Stimulated activated CD4-positive, alpha-beta T cell treated with anti-CD3 and anti-CD28 coated beads, Interleukin-12 subunit alpha, Interleukin-12 subunit beta, amount 100 ng/mL, for 24 hours (primary cell): ENCODE measurements at regions not wholly inside any gene's neighbourhood (a gene's known extent, or its start where the extent isn't known, plus 50 kb on each side); places are given as distances from the start of the nearest gene placed in this dataset.

ENCODE experiments used
- DNase-seq, 2 experiments: peaks; one replicate each; pipeline ENCODE4 v3.0.0-alpha.2; 2020; ENCODE audit warnings: low read depth in 2 of 2

DNA sequence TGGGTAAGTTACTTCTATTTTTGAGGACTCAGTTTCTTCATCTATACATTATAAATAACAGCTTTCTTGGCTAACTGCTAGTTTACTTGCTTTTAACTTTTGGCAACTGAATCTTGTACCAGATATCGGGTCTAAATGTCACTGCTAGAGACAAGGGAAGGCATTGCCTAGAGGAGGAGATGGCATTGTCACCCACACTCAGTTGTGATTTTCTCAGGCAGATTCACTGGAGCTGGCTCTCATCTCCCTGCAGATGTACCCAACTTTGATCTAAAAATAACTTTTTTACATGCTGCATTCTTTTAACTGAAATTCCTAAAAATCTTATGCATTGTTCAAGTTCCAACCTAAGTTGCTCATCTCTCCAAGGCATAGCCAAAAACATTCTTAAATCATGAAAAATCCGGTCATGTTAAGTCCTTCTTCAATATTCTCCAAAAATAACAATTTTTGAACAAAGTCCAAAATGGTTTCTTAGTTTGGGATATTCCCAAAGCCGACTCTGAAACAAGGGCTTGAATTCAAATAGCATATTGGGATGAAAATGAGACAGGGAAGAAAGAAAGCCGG lies 469.0 kb upstream of the BOD1L1 start:
- DNase-seq: no peak

DNA sequence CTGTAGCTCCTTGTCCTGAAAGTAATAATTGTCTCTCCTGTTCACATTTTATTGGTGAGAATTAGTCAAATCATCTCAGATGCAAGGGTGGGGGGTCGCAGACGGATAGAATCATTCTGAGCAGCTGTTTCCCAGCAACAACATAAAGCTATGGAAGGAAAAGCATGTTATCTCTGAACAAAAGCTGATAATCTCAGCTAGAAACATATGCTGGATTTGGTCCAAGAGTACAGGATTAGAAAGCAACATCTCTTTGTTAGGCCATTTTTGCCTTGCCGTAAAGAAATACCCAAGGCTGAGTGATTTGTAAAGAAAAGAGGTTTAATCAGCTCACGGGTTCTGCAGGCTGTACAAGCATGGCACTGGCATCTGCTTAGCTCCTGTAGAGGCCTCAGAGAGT lies 472.8 kb upstream of the BOD1L1 start:
- DNase-seq: no peak

DNA sequence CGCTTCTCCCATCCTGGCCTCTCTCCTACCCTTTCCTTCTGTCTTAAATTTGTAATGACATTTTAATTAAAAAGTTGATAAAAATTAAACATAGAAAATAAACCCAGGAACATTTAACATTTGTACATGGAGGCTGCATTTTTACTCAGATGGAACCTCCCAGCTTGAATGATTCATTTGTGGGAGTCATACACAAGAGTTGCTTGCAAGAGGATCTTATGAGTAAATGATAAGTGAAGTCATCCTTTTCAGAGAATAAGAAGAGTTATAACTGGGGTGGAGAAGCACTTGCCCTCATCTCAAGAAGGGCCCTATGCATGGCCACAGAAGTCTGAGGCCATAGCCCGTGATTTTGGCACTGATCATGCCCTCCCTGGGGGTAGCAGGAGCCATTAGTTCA lies 482.9 kb upstream of the BOD1L1 start:
- no peak for DNase-seq

DNA sequence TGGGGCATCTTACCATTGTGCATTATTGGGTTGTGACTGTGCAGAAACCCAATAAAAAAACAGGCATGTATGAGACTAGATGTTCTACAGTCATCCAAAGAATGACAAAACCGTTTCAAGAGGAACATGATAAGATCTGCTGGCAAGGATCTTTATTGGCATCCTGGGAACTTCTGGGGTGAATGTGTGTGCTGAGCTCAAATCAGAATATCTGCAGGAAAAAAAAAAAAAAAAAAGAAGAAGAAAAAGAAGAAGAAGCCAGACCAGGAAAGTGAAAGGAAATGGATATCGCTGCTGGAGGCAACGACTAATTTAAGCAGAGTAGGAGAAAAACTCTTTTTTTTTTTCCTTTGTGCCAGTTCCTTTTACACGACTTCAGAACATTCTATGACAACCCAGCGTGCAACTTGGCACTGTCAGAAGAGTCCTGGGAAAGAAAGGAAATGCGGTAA lies 484.2 kb upstream of the BOD1L1 start:
- no peak for DNase-seq

DNA sequence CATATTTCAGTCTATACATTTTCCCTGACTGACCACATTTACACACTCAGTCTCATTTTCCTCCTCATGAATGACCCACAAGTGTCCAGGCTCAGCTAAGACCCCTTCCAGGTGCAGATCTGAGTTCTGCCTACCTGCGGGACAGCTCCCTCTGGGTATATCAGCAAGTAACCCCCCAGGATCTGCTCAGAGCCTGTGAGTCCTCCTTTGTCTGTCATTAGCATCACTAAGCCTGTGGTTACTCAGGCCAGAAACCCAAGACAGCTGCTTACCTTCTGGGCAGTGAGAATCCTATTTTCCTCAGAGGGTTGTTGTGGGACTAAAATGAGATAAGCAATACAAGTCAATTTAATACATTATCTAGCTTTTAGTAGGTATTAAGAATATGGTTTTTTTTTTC lies 487.6 kb upstream of the BOD1L1 start:
- no peak for DNase-seq

DNA sequence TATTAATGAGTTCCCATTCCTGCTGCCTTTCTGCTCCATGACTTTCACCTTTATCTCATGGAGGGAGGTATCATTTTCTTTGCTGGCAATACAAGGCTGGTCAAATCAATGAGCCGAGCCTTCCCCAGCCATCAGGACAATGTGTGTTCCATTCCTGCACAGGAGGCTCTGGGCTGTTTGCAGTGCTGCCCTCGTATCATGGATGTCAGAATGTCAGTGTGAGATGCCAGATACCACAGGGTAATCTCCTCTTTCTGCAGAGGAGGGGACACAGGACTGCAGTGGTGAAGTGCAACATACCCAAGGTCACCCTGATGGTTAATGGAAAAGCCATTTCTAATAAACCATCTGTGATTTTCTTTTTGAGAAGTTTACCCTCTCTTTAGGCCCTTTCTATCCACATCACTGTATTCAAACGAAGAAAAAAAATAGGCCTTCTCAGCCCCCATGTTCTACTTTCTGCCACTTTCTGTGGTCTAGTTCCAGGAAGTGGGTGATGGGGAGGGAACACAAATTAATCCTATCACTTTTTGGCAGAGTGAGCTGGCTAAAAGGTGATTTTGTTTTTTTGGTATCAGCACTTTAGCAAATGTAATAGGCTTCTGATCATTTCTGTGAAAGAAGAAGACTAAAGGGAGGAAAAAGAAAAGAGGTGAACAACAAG lies 490.2 kb upstream of the BOD1L1 start:
- DNase-seq: no peak

DNA sequence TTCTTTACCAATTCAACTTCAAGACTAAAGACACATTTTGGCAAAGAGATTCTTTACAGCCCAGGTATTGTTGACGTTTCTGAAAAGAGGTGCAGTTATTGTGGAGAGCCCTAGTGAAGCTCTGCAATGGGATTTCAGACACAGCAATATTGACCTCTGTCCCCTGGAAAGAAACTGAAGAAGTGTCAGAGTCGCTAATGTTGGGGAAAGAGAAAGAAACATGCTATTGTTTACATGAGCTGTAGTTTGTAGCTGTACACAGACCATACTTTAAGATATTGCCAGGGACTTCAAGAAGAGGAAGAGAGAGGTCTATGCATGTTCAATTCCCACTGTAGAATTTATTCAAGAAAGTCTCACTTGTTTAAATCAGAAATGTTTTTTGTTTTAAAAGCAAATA lies 497.3 kb upstream of the BOD1L1 start:
- DNase-seq: no peak

DNA sequence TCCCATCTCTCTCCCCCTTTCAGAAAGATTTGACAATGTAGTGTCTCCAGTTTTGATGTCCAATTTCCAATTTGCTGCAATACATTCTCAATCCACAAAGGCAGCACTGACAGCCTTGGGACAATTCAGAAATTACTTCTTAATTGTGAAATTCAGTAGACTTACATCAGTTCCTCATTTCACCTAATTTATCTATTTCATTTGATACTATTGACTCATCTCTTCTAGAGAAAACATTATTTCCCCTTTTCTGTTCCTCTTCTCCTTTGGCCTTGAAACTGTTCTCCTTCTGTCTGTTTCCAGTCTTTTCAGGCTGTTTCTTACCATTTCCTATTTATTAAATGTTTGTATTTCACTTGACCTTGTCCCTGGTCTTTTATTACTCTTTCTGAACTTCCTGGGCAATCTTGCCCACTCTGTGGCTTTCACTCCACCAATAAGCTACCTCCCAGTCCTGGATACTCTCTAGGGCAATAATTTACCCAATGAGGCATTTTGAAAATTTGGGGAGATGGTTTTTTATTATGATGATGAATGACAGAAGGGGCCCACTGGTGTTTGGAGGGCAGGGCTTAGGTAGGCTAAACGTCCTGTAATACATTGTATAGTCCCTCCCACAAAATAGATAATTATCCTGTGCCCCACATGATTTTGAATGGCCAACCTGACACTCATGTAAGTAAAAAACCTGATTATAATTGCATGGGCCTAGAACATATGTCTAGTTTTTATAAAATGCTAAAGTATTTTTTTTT lies 498.0 kb upstream of the BOD1L1 start:
- DNase-seq: no peak

DNA sequence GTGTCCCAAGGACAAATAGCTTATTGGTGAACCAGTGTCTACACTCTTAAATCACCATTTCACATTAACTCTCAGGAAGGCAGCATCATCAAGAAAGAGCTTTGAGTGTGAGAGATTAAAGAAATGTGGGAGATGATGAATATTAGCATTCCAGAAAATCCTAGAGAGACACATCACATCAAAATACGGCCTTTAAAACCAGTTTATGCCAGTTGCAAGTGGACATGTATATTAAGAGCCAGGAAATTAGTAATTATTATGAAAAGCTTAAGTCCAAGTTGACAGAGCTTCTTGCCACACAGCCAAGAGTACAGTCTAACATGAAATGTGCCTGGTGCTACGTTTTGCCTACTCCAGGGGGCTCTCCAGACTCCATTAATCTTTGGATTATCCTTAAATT lies 503.0 kb upstream of the BOD1L1 start:
- no peak for DNase-seq

DNA sequence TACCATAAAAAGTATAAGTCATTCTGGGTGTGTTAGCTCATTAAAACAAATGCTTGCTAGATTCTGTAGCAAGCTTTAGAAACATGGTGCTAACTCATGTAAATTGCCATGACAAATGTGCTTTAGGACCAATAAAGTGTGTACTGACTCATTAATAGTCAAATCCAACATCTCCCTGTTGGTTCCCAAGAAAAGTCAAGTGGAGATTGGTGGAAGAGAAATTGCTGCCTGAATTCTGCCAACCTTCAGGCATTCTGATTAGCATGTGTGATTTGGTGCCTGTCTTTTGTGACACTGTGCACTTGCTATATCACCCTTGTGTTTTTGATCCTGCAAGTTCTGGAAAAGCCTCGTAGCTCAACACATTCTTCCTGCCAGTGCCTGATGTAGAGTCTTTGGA lies 503.8 kb upstream of the BOD1L1 start:
- no peak for DNase-seq

DNA sequence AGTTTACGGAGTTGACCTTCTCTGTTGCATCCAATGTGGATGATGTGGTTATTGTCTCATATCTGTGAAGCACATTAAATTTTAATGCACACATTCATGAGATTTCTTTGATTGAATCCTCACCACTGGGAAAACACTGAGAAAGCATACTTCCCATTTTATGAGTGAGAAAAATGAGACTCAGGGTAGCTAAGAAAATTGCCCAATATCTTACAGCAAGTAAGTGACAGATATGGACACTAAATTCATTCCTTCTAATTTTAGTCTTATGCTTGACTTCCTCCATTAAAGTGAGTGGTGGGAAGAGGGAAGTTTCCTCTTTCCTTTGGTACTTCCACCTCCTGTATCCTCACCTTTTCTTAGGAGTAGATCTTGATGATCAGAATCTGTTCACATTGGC lies 504.8 kb upstream of the BOD1L1 start:
- DNase-seq: no peak

DNA sequence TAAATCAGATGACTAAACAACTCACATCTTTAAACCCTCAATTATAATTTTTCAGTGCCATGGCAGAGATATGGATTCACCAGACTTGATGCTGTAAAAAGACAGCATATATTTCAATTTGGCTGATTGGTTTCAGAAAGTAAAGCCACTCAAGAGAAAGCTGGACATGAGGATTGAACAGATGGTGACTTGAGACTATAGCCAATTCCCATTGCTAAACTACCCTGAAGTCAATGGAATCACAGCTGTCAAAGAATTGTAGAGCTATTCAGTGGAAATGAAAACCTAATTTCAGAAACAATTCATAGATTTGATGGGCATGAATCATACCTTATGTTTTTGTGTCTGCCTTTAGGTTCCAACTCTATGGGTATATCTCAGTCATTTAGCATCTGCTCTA lies 510.6 kb upstream of the BOD1L1 start:
- DNase-seq: no peak

DNA sequence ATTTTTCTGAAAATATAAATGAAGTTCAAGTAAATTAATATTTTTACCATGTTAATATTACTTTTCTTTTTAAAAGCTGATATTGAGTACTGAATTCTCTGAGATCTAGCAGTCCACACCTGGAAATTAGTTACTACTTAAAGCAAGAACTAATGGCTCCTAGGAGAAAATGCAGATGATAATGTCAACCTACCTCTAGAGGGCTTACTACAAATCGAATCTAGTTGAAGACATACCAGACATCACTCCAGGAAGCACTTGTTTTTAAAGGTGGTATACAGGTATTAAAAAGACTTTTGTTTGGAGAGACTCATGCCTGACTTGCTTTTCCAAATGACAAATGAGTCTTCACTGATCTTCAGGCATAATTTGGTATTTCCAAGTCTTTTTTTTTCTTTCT lies 516.4 kb upstream of the BOD1L1 start:
- no peak for DNase-seq

DNA sequence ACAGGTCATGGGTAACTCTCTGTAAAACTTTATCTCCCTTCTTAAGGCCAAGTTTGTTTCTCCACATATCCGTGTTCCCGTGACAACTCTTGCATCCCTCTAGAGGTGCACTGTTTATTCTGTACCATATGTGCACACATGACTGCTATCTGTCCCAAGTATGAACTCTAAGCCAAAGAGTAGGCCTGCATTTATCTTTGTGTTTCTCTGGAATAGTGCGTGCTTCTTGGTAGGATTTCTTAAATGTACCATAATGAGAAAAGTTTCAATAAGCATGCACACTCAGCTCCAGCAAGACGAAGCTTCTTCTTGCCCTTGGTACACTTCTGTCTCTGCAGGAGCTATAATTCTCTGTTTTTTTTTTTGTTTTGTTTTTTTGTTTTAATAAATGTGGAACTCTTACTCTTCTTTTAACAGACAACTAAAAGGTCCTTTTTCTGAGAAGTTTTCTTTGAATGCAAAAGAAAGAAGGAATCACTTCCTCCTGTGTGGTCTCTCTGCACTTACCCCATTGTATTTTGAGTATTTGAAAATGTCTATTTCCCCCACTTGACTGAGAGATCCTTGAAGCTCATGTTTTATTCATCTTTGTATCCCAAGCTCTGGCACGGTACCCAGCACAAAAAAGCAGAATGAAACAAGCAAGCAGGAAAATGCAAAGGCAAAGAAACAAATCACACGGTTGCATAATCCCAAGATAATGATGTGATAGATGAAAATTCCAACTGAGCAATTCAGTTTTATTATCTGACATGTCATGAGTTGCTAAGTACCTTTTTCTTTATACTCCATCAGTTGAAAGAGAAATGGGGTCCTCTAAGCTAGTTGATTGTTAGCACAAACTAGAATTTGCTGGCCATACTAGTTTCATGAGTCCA lies 521.9 kb upstream of the BOD1L1 start:
- DNase-seq: no peak

DNA sequence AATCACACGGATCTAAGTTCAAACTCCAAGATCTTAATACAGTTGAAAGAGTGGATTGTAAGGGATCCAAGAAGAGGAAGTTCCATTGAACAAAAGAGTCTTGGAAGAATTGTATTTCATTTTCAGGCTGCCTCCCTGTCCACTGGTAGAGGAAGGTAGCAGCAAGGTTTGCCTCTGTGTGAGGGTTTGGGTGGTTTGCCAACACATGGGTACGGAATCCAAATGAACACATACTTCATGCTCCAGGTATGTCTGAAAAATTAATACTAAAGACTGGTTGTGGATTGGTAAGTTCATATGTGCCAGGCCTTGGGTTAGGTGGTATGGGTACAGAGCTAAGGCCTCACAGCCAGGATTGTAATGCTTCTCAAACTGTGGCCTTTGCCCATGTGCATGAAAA lies 523.6 kb upstream of the BOD1L1 start:
- no peak for DNase-seq

DNA sequence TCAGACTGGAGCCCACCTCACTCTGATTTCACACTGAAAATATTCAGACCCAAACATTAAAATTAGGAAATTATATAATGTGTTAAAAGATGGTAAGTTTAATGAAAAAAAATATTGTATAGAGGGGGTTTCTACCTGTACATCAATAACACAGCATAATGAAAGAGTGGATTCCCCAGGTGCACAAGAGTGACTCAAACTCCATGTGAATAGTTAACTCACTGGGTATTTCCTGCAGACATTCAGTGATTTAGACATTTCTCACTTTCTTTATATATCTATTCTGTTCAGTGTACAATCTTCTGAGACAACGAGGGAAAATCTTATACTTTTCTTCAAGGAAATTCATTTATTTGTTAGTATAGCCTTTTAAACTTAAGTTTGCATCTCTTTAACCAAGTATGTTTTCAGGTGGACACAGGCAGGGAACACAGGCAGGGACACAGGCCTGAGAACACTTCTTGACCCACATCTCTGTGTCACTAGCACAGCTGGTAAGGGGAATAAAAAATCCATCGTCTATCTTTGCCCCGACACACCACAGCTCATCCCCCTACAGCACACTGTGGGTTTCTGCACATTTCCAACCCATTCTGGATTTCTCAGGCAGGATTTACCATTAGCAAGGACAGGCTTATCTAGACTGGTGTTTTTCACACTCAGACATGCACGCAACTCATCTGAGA lies 525.5 kb upstream of the BOD1L1 start:
- no peak for DNase-seq

DNA sequence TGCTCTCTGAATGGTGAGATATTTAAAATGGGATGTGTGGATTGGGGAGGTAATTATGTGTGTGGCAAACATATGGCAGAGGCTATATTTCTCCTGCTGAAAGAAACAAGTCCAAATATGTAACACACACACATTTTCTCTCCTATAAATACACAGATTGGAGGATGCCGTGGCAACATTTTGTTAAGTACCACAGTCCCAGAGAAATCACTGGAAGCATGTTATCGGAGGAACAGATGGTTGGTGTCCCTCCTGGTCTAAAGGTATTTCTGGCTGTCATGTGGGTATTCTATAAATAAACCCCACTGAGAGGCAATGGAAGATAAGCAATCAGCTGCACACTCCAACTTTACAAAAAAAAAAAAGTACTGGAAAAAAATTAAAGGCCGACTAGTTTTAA lies 528.3 kb upstream of the BOD1L1 start:
- DNase-seq: no peak

DNA sequence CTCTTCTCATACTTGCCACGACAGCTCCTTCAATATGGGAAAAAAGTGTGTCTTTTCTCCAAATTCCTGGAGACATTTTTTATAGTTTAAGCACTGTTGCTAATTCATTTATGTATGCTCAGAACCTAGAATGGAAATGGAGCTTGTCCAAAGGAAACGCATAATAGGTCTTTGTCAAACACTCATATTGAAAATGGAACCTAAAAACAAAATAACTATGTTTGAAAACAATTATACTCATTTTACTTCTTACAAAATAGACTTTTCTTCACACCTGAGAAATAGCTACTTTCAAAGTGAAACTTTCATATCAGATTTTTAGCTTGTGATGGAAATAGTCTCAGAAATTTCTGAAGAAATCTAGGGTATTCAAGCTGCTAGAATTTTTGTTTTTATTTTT lies 529.7 kb upstream of the BOD1L1 start:
- no peak for DNase-seq

DNA sequence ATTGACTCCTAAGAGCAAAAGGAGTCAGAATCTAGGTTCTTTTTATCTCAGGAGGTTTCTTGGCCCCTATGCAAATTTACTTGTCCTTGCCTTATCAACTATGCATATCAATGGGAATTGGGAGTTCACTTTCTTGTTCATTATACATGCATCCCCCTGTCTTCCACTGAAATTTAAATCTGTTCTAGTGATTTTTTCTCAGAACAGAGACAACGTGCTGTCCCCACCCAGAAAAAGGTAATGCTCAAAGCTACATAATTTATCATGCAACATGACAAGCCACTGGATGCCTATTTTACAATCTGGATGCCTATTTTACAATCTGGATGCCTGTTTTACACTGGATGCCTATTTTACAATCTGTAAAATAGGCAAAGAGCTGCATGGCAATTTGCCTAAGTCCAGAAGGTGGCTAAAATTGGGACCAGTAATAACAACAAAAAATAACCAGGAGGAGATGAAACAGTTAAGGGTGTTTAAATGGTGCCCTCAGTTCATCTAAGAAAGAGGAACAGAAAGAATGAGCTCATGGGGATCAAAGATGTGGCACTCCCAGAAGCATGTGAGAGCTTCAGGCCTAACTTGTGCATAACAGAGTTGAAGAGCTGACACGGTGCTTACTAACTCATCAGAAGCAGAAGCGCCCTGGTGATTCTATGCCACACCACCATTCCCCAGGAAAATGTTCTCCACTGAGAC lies 537.8 kb upstream of the BOD1L1 start:
- DNase-seq: no peak

DNA sequence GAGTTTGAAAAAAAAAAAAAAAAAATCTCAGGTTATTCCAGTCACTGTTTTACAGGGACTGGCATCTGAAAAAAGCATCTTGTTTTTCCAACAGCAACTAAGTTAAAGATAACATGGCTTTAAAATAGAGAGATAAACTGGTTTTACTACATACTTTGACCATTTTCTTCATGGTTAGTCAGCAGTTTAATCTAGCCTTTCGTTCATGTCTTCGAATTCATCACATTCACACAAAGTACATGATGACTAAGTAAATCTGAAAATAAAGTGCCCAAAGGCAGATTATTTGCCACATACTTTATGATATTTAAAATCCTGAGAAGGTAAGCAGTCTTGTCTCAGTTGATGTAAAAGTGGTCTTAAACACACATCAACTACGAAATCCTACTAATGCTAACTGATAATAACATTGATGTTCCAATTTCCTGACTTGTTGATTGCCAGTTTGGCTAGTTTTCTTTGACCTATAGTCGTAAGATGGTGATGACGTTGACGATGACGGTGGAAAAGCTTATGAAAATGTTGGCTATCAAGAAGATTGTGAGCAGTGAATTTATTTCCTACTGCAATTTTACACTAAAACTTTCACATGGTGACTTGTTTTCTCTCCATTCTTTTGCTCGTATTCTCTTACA lies 540.5 kb upstream of the BOD1L1 start:
- DNase-seq: no peak

DNA sequence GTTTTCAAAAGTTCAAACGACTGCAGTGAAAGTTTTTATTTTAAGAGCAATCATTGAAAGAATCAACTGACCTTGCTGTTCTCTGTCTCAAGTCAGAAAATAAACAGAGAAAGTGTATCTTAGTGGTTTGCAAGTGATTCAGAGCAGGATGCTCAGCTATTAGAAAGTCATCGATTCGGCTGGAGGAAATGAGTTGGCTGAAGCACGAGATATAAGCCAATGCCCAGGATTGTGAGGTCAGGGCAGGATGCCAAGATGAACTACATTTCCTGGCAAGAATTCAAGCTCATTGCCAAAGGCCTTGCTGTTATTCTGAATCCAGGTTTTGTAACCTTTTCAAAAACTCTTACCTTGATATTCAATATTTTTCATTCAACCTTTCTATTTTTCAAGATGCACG lies 541.4 kb upstream of the BOD1L1 start:
- peak in 1 of 2 experiments; percentile 1 for DNase-seq
